Endodermal cell (in vitro differentiated cells): ENCODE measurements at regions not wholly inside any gene's neighbourhood (a gene's known extent, or its start where the extent isn't known, plus 50 kb on each side); places are given as distances from the start of the nearest gene placed in this dataset.

Experiments used
- DNase-seq: peaks from one replicate; pipeline ENCODE4 v3.0.0-alpha.2; 2017
- H3K27ac ChIP-seq: 2 replicates; pipeline ENCODE4 v1.5.1; 2013; ENCODE audit warnings: mild to moderate bottlenecking, low read depth, low read length, moderate library complexity
- H3K27me3 ChIP-seq: 2 replicates; pipeline ENCODE4 v1.6.1; 2013; ENCODE audit warnings: mild to moderate bottlenecking, low read length, moderate library complexity; ENCODE audit not compliant: insufficient read depth, control insufficient read depth, poor library complexity, severe bottlenecking
- H3K36me3 ChIP-seq: 2 replicates; pipeline ENCODE4 v1.7.0; 2013; ENCODE audit warnings: mild to moderate bottlenecking, low read length, moderate library complexity; ENCODE audit not compliant: control insufficient read depth, insufficient read depth
- H3K4me1 ChIP-seq: one replicate; pipeline ENCODE4 v1.7.0; 2013; ENCODE audit warnings: low read length; ENCODE audit not compliant: control insufficient read depth, insufficient read depth
- H3K4me3 ChIP-seq: 2 replicates; pipeline ENCODE4 v1.5.1; 2013; ENCODE audit warnings: mild to moderate bottlenecking, low read length, moderate library complexity
- H3K9ac ChIP-seq: 2 replicates; pipeline ENCODE4 v1.6.1; 2013; ENCODE audit warnings: mild to moderate bottlenecking, low read length, moderate library complexity; ENCODE audit not compliant: poor library complexity, severe bottlenecking; ENCODE audit errors: extremely low read depth
- H3K9me3 ChIP-seq: 2 replicates; pipeline ENCODE4 v1.6.1; 2013; ENCODE audit warnings: mild to moderate bottlenecking, low read length, moderate library complexity; ENCODE audit not compliant: control insufficient read depth
- H3K27ac Mint-ChIP-seq: 2 replicates; pipeline ENCODE4 v1.8.0; 2020; ENCODE audit warnings: mixed read lengths
- H3K27me3 Mint-ChIP-seq: 2 replicates; pipeline ENCODE4 v1.8.0; 2021; ENCODE audit warnings: mild to moderate bottlenecking, mixed read lengths; ENCODE audit not compliant: insufficient read depth
- H3K36me3 Mint-ChIP-seq: 2 replicates; pipeline ENCODE4 v1.8.0; 2020; ENCODE audit warnings: low read depth, mixed read lengths
- H3K4me1 Mint-ChIP-seq: 2 replicates; pipeline ENCODE4 v1.8.0; 2020; ENCODE audit warnings: mixed read lengths
- H3K4me3 Mint-ChIP-seq: 2 replicates; pipeline ENCODE4 v1.8.0; 2020; ENCODE audit warnings: mild to moderate bottlenecking, moderate library complexity, mixed read lengths
- H3K9me3 Mint-ChIP-seq: 2 replicates; pipeline ENCODE4 v1.8.0; 2020; ENCODE audit warnings: mild to moderate bottlenecking, mixed read lengths
- WGBS, 2 experiments: methylation state at CpG; one replicate each; pipeline versions ENCODE4 v1.1.5 to v1.1.7; 2013; ENCODE audit warnings: missing lambda C conversion rate in 2 of 2, mixed read lengths in 1 of 2; ENCODE audit not compliant: insufficient coverage in 1 of 2, insufficient read length in 1 of 2; 5-methylcytosine and 5-hydroxymethylcytosine counted together
- TF ChIP-seq, protein P1 (sequence below): fragments of 200-600 bp; sonication (generic); conservative IDR thresholded peaks from 2 replicates; pipeline ENCODE4 v1.5.0; 2021; ENCODE audit warnings: antibody characterized with exemption, mild to moderate bottlenecking

DNA sequence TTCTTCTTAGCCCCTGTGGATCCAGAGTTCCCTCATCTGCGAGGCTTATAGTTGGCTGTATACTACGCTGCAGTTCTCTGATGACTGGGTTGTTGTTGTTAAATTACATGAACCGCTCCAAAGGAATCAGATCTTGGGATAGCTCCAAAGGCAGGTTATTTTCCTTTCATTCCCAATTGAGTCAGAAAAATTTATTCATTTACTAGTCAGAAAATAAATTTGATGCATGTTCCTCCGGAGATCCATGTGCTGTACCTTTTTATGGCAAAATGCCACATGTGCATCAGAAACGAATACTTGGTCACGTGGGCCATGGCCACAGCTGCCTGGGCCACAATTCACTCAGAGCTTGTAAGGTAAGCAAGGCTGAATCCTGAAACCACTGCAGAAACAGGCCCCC is 304.0 kb downstream of the NR2F1-AS1 start:
- H3K9me3 Mint-ChIP-seq = no peaks in the 10 kb centered on the region
- peaks cover 20% of the 10 kb centered on the region for H3K4me1 Mint-ChIP-seq
- Histone ChIP-seq H3K4me1 (peaks cover 6% of the 10 kb centered on the region), H3K9me3 (no peaks in the 10 kb centered on the region), H3K9ac (no peak overlapping the region), H3K27ac (no peak overlapping the region), H3K27me3 (no peaks in the 10 kb centered on the region), H3K36me3 (no peaks in the 10 kb centered on the region), H3K4me3 (no peak overlapping the region)
- H3K36me3 Mint-ChIP-seq = no peaks in the 10 kb centered on the region
- no peak for DNase-seq
- H3K27me3 Mint-ChIP-seq = peaks cover 3% of the 10 kb centered on the region
- no peak overlapping the region for H3K27ac Mint-ChIP-seq
- H3K4me3 Mint-ChIP-seq = no peak overlapping the region
- TF ChIP-seq, protein P1, sequence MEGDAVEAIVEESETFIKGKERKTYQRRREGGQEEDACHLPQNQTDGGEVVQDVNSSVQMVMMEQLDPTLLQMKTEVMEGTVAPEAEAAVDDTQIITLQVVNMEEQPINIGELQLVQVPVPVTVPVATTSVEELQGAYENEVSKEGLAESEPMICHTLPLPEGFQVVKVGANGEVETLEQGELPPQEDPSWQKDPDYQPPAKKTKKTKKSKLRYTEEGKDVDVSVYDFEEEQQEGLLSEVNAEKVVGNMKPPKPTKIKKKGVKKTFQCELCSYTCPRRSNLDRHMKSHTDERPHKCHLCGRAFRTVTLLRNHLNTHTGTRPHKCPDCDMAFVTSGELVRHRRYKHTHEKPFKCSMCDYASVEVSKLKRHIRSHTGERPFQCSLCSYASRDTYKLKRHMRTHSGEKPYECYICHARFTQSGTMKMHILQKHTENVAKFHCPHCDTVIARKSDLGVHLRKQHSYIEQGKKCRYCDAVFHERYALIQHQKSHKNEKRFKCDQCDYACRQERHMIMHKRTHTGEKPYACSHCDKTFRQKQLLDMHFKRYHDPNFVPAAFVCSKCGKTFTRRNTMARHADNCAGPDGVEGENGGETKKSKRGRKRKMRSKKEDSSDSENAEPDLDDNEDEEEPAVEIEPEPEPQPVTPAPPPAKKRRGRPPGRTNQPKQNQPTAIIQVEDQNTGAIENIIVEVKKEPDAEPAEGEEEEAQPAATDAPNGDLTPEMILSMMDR = no peak
- 96 to 97% methylated on average over 4 to 6 of the region's 6 CpGs for WGBS, 2 experiments

DNA sequence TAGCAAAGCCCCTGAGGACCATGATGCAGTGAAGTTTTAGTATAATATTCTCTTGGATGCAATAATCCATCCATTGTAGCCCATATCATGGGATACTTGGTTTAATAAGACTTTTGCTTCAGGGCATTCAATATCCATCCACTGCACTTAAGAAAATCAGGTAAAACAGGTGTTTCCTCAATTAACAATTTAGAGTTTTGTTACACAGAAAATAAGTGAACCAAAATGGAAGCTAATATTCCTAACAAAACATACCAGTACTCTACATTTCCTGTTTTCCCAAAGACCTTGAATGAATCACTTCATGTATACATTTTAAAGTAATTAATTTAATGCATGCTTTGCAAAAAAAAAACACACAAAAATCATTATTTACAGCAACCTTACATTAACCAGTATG is 305.6 kb downstream of the NR2F1-AS1 start:
- Mint-ChIP-seq H3K4me1 (peaks cover 8% of the 10 kb centered on the region), H3K27ac (no peak overlapping the region)

DNA sequence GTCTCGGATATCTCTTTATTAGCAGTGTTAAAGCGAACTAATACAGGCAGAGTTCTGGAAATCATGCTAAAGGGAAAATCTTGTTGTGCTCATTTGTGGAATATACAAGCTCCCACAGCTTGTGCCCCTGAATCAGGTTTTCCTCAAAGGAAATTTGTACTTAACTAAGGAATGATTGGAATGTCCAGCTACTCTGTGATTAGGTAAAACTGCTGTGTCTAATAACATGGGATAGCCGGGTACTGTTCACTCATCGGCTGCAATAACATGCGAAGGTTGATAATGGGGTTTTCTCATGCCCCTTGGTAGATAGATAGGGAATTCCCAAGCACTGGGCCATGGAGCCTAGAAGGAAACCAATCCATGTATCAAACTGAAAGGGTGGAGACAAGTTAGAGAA is 306.7 kb downstream of the NR2F1-AS1 start:
- H3K36me3 Mint-ChIP-seq = no peaks in the 10 kb centered on the region
- DNase-seq = no peak
- H3K27me3 Mint-ChIP-seq = peaks cover 3% of the 10 kb centered on the region
- no peaks in the 10 kb centered on the region for H3K9me3 Mint-ChIP-seq
- TF ChIP-seq, protein P1 = no peak
- no peak overlapping the region for H3K4me3 Mint-ChIP-seq
- H3K27ac Mint-ChIP-seq = no peak overlapping the region
- no peaks in the 10 kb centered on the region for H3K4me1 Mint-ChIP-seq
- H3K9ac ChIP-seq = no peak overlapping the region
- H3K4me1 ChIP-seq = no peaks in the 10 kb centered on the region
- no peaks in the 10 kb centered on the region for H3K36me3 ChIP-seq
- H3K9me3 ChIP-seq = no peaks in the 10 kb centered on the region
- H3K27ac ChIP-seq = no peak overlapping the region
- H3K4me3 ChIP-seq = no peak overlapping the region
- 91 to 94% methylated on average over 4 to 5 of the region's 5 CpGs for WGBS, 2 experiments
- no peaks in the 10 kb centered on the region for H3K27me3 ChIP-seq

More for the DNA sequence above, 305.6 kb downstream of the NR2F1-AS1 start:
- H3K9ac ChIP-seq = no peak overlapping the region
- H3K4me3 Mint-ChIP-seq = no peak overlapping the region
- no peaks in the 10 kb centered on the region for H3K36me3 Mint-ChIP-seq
- H3K27me3 ChIP-seq = no peaks in the 10 kb centered on the region
- H3K36me3 ChIP-seq = no peaks in the 10 kb centered on the region
- no peak overlapping the region for H3K27ac ChIP-seq
- TF ChIP-seq, protein P1 = no peak
- H3K4me1 ChIP-seq = no peaks in the 10 kb centered on the region
- no peaks in the 10 kb centered on the region for H3K9me3 ChIP-seq
- H3K27me3 Mint-ChIP-seq = peaks cover 3% of the 10 kb centered on the region
- no peak for DNase-seq
- H3K9me3 Mint-ChIP-seq = no peaks in the 10 kb centered on the region
- no peak overlapping the region for H3K4me3 ChIP-seq
